GM23338 (cell line): ENCODE measurements at regions not wholly inside any gene's neighbourhood (a gene's known extent, or its start where the extent isn't known, plus 50 kb on each side); places are given as distances from the start of the nearest gene placed in this dataset.

Experiments
- ATAC-seq: fragments of 200-7000 bp; cut with Tn5 transposase; 3 replicates; pipeline ENCODE4 v1.9.1; 2020
- DNase-seq: peaks from one replicate; pipeline ENCODE4 v3.0.0-alpha.2; 2015; ENCODE audit warnings: low spot score
- H2AFZ ChIP-seq: fragments of 200-600 bp; sonication (generic); 2 replicates; pipeline ENCODE4 v1.8.0; 2016; ENCODE audit warnings: antibody characterized with exemption, mild to moderate bottlenecking, moderate library complexity
- H3F3A ChIP-seq: fragments of 200-600 bp; sonication (generic); replicated peaks from 2 replicates; pipeline ENCODE4 v1.8.0; 2017; ENCODE audit warnings: antibody characterized with exemption, mixed run types, low read depth
- H3K27ac ChIP-seq: fragments of 200-600 bp; sonication (generic); 2 replicates; pipeline ENCODE4 v1.6.1; 2016; ENCODE audit warnings: low read depth
- H3K27me3 ChIP-seq: fragments of 200-600 bp; sonication (generic); 2 replicates; pipeline ENCODE4 v1.8.0; 2016; ENCODE audit warnings: mild to moderate bottlenecking, mixed run types, moderate library complexity; ENCODE audit not compliant: insufficient read depth
- H3K36me3 ChIP-seq: fragments of 200-600 bp; sonication (generic); 2 replicates; pipeline ENCODE4 v1.8.0; 2016; ENCODE audit warnings: mild to moderate bottlenecking; ENCODE audit not compliant: insufficient read depth
- H3K4me1 ChIP-seq: fragments of 200-600 bp; sonication (generic); 2 replicates; pipeline ENCODE4 v1.8.0; 2016; ENCODE audit warnings: mild to moderate bottlenecking, moderate library complexity; ENCODE audit not compliant: insufficient read depth
- H3K4me2 ChIP-seq: fragments of 200-600 bp; sonication (generic); 2 replicates; pipeline ENCODE4 v1.7.1; 2017; ENCODE audit warnings: mixed run types
- H3K4me3 ChIP-seq: fragments of 200-600 bp; sonication (generic); 2 replicates; pipeline ENCODE4 v1.6.1; 2016; ENCODE audit warnings: mixed run types
- H3K79me2 ChIP-seq: fragments of 200-600 bp; sonication (generic); replicated peaks from 2 replicates; pipeline ENCODE4 v1.8.0; 2017; ENCODE audit warnings: mild to moderate bottlenecking; ENCODE audit not compliant: insufficient read depth
- H3K9me2 ChIP-seq: fragments of 200-600 bp; sonication (generic); 2 replicates; pipeline ENCODE4 v1.8.0; 2017; ENCODE audit not compliant: insufficient read depth
- H4K20me1 ChIP-seq: fragments of 200-600 bp; sonication (generic); replicated peaks from 2 replicates; pipeline ENCODE4 v1.8.0; 2017; ENCODE audit warnings: mild to moderate bottlenecking; ENCODE audit not compliant: insufficient read depth
- H3K27ac Mint-ChIP-seq: 2 replicates; pipeline ENCODE4 v1.8.0; 2020; ENCODE audit warnings: inconsistent platforms, mild to moderate bottlenecking, moderate library complexity, mixed read lengths
- H3K27me3 Mint-ChIP-seq: 3 replicates; pipeline ENCODE4 v1.8.0; 2022; ENCODE audit warnings: low read depth, mild to moderate bottlenecking, moderate library complexity, mixed read lengths, inconsistent platforms; ENCODE audit not compliant: insufficient read depth, poor library complexity
- H3K36me3 Mint-ChIP-seq: 3 replicates; pipeline ENCODE4 v1.8.0; 2021; ENCODE audit warnings: low read depth, mild to moderate bottlenecking, inconsistent platforms, moderate library complexity, mixed read lengths
- H3K4me1 Mint-ChIP-seq: 3 replicates; pipeline ENCODE4 v1.8.0; 2020; ENCODE audit warnings: mild to moderate bottlenecking, inconsistent platforms, mixed read lengths
- H3K4me3 Mint-ChIP-seq: 3 replicates; pipeline ENCODE4 v1.8.0; 2021; ENCODE audit warnings: moderate library complexity, mild to moderate bottlenecking, inconsistent platforms, mixed read lengths
- H3K9me3 Mint-ChIP-seq: 3 replicates; pipeline ENCODE4 v1.8.0; 2020; ENCODE audit warnings: moderate library complexity, mild to moderate bottlenecking, inconsistent platforms, mixed read lengths
- ETS1 ChIP-seq: IDR thresholded peaks from 2 replicates; pipeline ENCODE4 v1.6.1; 2016; ENCODE audit warnings: antibody characterized with exemption
- EZH2phosphoT487 ChIP-seq: fragments of 200-600 bp; sonication (generic); IDR thresholded peaks from one replicate; pipeline ENCODE4 v1.8.1; 2018; ENCODE audit warnings: antibody characterized with exemption; ENCODE audit not compliant: unreplicated experiment
- JUNB ChIP-seq: IDR thresholded peaks from one replicate; pipeline ENCODE4 v1.6.1; 2016; ENCODE audit warnings: antibody characterized with exemption; ENCODE audit not compliant: unreplicated experiment
- NANOG ChIP-seq: IDR thresholded peaks from 2 replicates; pipeline ENCODE4 v1.6.1; 2016; ENCODE audit warnings: antibody characterized with exemption, borderline replicate concordance
- POLR2AphosphoS5 ChIP-seq: IDR thresholded peaks from 2 replicates; pipeline ENCODE4 v1.6.1; 2016; ENCODE audit warnings: antibody characterized with exemption, low read depth
- REST ChIP-seq: IDR thresholded peaks from one replicate; pipeline ENCODE4 v1.6.1; 2018; ENCODE audit warnings: antibody characterized with exemption; ENCODE audit not compliant: unreplicated experiment
- ZNF114 ChIP-seq: fragments of 250-450 bp; sonication (Bioruptor Pico); IDR thresholded peaks from 2 replicates; pipeline ENCODE4 v1.5.0; 2020; ENCODE audit warnings: mild to moderate bottlenecking, moderate library complexity
- ZNF331 ChIP-seq: fragments of 250-450 bp; sonication (Bioruptor Pico); IDR thresholded peaks from 2 replicates; pipeline ENCODE4 v1.5.0; 2020; ENCODE audit warnings: low read depth, mild to moderate bottlenecking, moderate library complexity
- ZNF462 ChIP-seq: fragments of 250-450 bp; sonication (Bioruptor Pico); IDR thresholded peaks from 2 replicates; pipeline ENCODE4 v1.5.0; 2020; ENCODE audit warnings: mild to moderate bottlenecking, moderate library complexity

- H3K4me1 Mint-ChIP-seq = no peaks in the 10 kb centered on the region
- no peaks in the 10 kb centered on the region for H3K36me3 ChIP-seq
- no peaks in the 10 kb centered on the region for H3K4me1 ChIP-seq
- DNase-seq (no peak), ATAC-seq (no peak)
- H3K9me3 Mint-ChIP-seq = no peaks in the 10 kb centered on the region
- TF ChIP-seq ZNF331 (CRISPR knock-in tag) (no peak), ETS1 (no peak), ZNF114 (CRISPR knock-in tag) (no peak), POLR2AphosphoS5 (no peak), EZH2phosphoT487 (no peak), REST (no peak), NANOG (no peak)
- H3K27me3 ChIP-seq = no peaks in the 10 kb centered on the region
- H3F3A ChIP-seq = no peaks in the 10 kb centered on the region
- no peaks in the 10 kb centered on the region for H3K79me2 ChIP-seq
- H3K36me3 Mint-ChIP-seq = no peaks in the 10 kb centered on the region
- H3K9me2 ChIP-seq = 0 out of 2 replicates have a peak, but pooled peaks cover 13% of the 10 kb centered on the region
- H3K27me3 Mint-ChIP-seq = no peaks in the 10 kb centered on the region
- H4K20me1 ChIP-seq = no peaks in the 10 kb centered on the region
- H3K4me2 ChIP-seq = no peak overlapping the region
- no peak overlapping the region for H3K4me3 Mint-ChIP-seq
- H3K4me3 ChIP-seq = no peak overlapping the region
- no peak overlapping the region for H3K27ac ChIP-seq
- peak overlapping the region; percentile 20; the same call in 1 of the 2 replicates for H3K27ac Mint-ChIP-seq
- H2AFZ ChIP-seq = no peak overlapping the region
These were observed 111.3 kb downstream of the DCLK3 start for GRCh38 chr3:36653095-36653494.

GRCh38 chr3:36652104-36652503 is 112.2 kb downstream of the DCLK3 start:
- Histone ChIP-seq H3K9me2 (0 out of 2 replicates have a peak, but pooled peaks cover 13% of the 10 kb centered on the region), H3K4me3 (no peak overlapping the region), H3K4me2 (no peak overlapping the region), H3K27me3 (no peaks in the 10 kb centered on the region), H3K36me3 (no peaks in the 10 kb centered on the region), H3K79me2 (no peaks in the 10 kb centered on the region), H4K20me1 (no peaks in the 10 kb centered on the region), H3F3A (no peaks in the 10 kb centered on the region), H3K27ac (no peak overlapping the region), H2AFZ (no peak overlapping the region), H3K4me1 (no peaks in the 10 kb centered on the region)
- no peak overlapping the region for H3K4me3 Mint-ChIP-seq
- no peaks in the 10 kb centered on the region for H3K4me1 Mint-ChIP-seq
- no peak for DNase-seq
- no peaks in the 10 kb centered on the region for H3K36me3 Mint-ChIP-seq
- H3K27me3 Mint-ChIP-seq = no peaks in the 10 kb centered on the region
- no peaks in the 10 kb centered on the region for H3K9me3 Mint-ChIP-seq
- no peak for ATAC-seq
- no peak overlapping the region for H3K27ac Mint-ChIP-seq
- TF ChIP-seq JUNB (no peak), ZNF462 (CRISPR knock-in tag) (no peak)
